Testis (tissue), 2 donors: ENCODE measurements at regions not wholly inside any gene's neighbourhood (a gene's known extent, or its start where the extent isn't known, plus 50 kb on each side); places are given as distances from the start of the nearest gene placed in this dataset.

ENCODE experiments used
- CTCF ChIP-seq, 3 experiments: fragments of 450-650 bp in 2 of 3; fragments of 200-600 bp in 1 of 3; sonication (generic) in 1 of 3; IDR thresholded peaks; one replicate each; pipeline ENCODE4 v1.5.1; 2016 to 2019; ENCODE audit warnings: antibody characterized with exemption in 3 of 3, mild to moderate bottlenecking in 2 of 3, moderate library complexity in 1 of 3
- POLR2A ChIP-seq: fragments of 450-650 bp; IDR thresholded peaks from one replicate; pipeline ENCODE4 v1.6.1; 2017; ENCODE audit warnings: antibody characterized with exemption, mild to moderate bottlenecking, moderate library complexity

GRCh38 chr10:65235266-65235665, 1690.6 kb upstream of the LRRTM3 start:
- TF ChIP-seq CTCF (IDR thresholded peaks at IDR 0.05), result no peak
- TF ChIP-seq POLR2A, result no peak
